Astrocyte (in vitro differentiated cells and primary cell): ENCODE measurements at regions not wholly inside any gene's neighbourhood (a gene's known extent, or its start where the extent isn't known, plus 50 kb on each side); places are given as distances from the start of the nearest gene placed in this dataset.

Experiments used
- DNase-seq: peaks from one replicate; pipeline ENCODE4 v3.0.0-alpha.2; 2010; ENCODE audit warnings: low read depth
- FAIRE-seq: peaks from 2 replicates; lab custom pipeline; 2011; peaks lifted over from hg19 to GRCh38; lab: Jason Lieb, UNC
- H2AFZ ChIP-seq: 2 replicates; pipeline ENCODE4 v1.6.0; 2012; ENCODE audit warnings: low read depth, low read length, inconsistent platforms
- H3K27ac ChIP-seq: 2 replicates; pipeline ENCODE4 v1.5.1; 2011; ENCODE audit warnings: low read depth, low read length, inconsistent platforms
- H3K27me3 ChIP-seq: 2 replicates; pipeline ENCODE4 v1.6.0; 2011; ENCODE audit warnings: low read length, inconsistent platforms; ENCODE audit not compliant: insufficient read depth
- H3K36me3 ChIP-seq: 2 replicates; pipeline ENCODE4 v1.5.1; 2011; ENCODE audit warnings: low read length, inconsistent platforms; ENCODE audit not compliant: insufficient read depth
- H3K4me1 ChIP-seq: 2 replicates; pipeline ENCODE4 v1.5.1; 2011; ENCODE audit warnings: low read length, inconsistent platforms; ENCODE audit not compliant: insufficient read depth
- H3K4me2 ChIP-seq: 2 replicates; pipeline ENCODE4 v1.6.0; 2012; ENCODE audit warnings: low read length, inconsistent platforms
- H3K4me3 ChIP-seq: 2 replicates; pipeline ENCODE4 v1.5.1; 2011; ENCODE audit warnings: low read depth, mild to moderate bottlenecking, low read length, inconsistent platforms; ENCODE audit not compliant: insufficient read depth
- H3K79me2 ChIP-seq: 2 replicates; pipeline ENCODE4 v1.6.0; 2012; ENCODE audit warnings: mild to moderate bottlenecking, low read length, inconsistent platforms; ENCODE audit not compliant: insufficient read depth
- H3K9ac ChIP-seq: 2 replicates; pipeline ENCODE4 v1.6.0; 2012; ENCODE audit warnings: mild to moderate bottlenecking, low read length, inconsistent platforms
- H3K9me3 ChIP-seq: 2 replicates; pipeline ENCODE4 v1.5.1; 2012; ENCODE audit warnings: low read depth, mild to moderate bottlenecking, low read length, inconsistent platforms; ENCODE audit not compliant: insufficient read depth
- H4K20me1 ChIP-seq: 2 replicates; pipeline ENCODE4 v1.6.0; 2012; ENCODE audit warnings: low read length, inconsistent platforms; ENCODE audit not compliant: insufficient read depth
- H3K27ac Mint-ChIP-seq: one replicate; pipeline ENCODE4 v1.8.0; 2021; ENCODE audit warnings: mild to moderate bottlenecking, mixed read lengths; ENCODE audit not compliant: unreplicated experiment
- H3K27me3 Mint-ChIP-seq: one replicate; pipeline ENCODE4 v1.8.0; 2021; ENCODE audit warnings: low read depth, mixed read lengths; ENCODE audit not compliant: unreplicated experiment
- H3K36me3 Mint-ChIP-seq: one replicate; pipeline ENCODE4 v1.8.0; 2021; ENCODE audit warnings: low read depth, mixed read lengths; ENCODE audit not compliant: unreplicated experiment
- H3K4me1 Mint-ChIP-seq: one replicate; pipeline ENCODE4 v1.8.0; 2021; ENCODE audit warnings: low read depth, mixed read lengths; ENCODE audit not compliant: unreplicated experiment
- H3K4me3 Mint-ChIP-seq: one replicate; pipeline ENCODE4 v1.8.0; 2021; ENCODE audit warnings: mild to moderate bottlenecking, moderate library complexity, mixed read lengths; ENCODE audit not compliant: unreplicated experiment
- H3K9me3 Mint-ChIP-seq: one replicate; pipeline ENCODE4 v1.8.0; 2021; ENCODE audit warnings: mild to moderate bottlenecking, mixed read lengths; ENCODE audit not compliant: unreplicated experiment
- EZH2 ChIP-seq: IDR thresholded peaks from 2 replicates; pipeline ENCODE4 v1.6.1; 2012; ENCODE audit warnings: mild to moderate bottlenecking, low read length, inconsistent platforms; ENCODE audit not compliant: insufficient read depth
- TF ChIP-seq, protein P1 (sequence below): IDR thresholded peaks from 2 replicates; pipeline ENCODE4 v1.5.1; 2011; ENCODE audit warnings: low read depth, mild to moderate bottlenecking, inconsistent platforms, low read length, moderate library complexity; ENCODE audit not compliant: insufficient read depth

DNA sequence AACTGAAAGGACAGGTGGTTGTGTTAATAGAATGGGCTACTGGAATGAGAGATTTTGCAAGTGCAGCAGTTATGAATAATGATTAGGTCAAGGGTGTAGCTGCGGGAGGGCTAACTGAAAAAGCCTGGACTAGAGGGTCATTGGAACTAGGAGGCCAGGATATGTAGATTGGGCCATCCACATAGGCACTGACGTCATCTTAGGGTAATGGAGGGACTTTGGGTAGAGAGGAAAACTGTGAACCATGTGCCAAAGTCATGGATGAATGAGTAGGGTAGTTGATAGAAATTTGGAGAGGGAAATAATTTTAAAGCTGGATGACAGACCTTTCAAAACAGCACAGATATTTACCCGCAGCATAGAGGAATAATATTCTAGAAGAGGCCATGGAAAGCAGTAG is 123.6 kb upstream of the SLITRK2 start:
- no peak overlapping the region for H2AFZ ChIP-seq
- Mint-ChIP-seq H3K4me3 (no peak overlapping the region), H3K27me3 (no peaks in the 10 kb centered on the region), H3K36me3 (no peaks in the 10 kb centered on the region), H3K9me3 (peaks cover 2% of the 10 kb centered on the region), H3K4me1 (no peaks in the 10 kb centered on the region), H3K27ac (no peak overlapping the region)
- H3K27me3 ChIP-seq: no peaks in the 10 kb centered on the region
- no peak overlapping the region for H3K4me3 ChIP-seq
- no peaks in the 10 kb centered on the region for H3K36me3 ChIP-seq
- no peak for TF ChIP-seq EZH2
- TF ChIP-seq, protein P1, sequence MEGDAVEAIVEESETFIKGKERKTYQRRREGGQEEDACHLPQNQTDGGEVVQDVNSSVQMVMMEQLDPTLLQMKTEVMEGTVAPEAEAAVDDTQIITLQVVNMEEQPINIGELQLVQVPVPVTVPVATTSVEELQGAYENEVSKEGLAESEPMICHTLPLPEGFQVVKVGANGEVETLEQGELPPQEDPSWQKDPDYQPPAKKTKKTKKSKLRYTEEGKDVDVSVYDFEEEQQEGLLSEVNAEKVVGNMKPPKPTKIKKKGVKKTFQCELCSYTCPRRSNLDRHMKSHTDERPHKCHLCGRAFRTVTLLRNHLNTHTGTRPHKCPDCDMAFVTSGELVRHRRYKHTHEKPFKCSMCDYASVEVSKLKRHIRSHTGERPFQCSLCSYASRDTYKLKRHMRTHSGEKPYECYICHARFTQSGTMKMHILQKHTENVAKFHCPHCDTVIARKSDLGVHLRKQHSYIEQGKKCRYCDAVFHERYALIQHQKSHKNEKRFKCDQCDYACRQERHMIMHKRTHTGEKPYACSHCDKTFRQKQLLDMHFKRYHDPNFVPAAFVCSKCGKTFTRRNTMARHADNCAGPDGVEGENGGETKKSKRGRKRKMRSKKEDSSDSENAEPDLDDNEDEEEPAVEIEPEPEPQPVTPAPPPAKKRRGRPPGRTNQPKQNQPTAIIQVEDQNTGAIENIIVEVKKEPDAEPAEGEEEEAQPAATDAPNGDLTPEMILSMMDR: no peak
- DNase-seq (no peak), FAIRE-seq (no peak)
- H3K4me2 ChIP-seq: no peak overlapping the region
- no peaks in the 10 kb centered on the region for H3K9me3 ChIP-seq
- H4K20me1 ChIP-seq: no peaks in the 10 kb centered on the region
- H3K79me2 ChIP-seq: no peaks in the 10 kb centered on the region
- H3K4me1 ChIP-seq: no peaks in the 10 kb centered on the region
- H3K27ac ChIP-seq: no peak overlapping the region
- H3K9ac ChIP-seq: no peak overlapping the region

DNA sequence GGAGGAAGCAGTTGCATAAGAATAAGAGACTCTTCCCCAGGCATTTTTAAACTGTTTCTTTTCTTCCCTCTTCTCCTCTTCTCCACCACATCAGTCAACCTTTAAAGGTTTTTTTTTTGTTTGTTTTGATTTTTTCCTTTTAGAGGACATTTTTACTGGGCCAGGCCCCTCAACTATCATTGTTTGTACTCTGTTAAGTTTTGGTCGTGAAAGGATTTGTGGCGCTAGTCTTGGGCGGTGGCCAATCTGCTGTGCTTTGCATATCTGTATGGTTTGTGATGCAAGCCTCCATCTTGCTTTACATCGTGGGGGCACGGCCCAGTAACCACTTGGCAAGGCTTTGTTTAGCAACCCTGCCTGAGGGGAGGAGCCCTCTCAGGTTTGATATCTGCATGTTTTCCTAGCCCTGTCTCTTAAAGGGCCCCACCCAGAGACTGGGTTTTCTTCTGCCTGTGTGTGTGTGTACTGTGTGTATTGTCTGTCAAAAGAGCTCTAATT is 101.9 kb upstream of the SLITRK2 start:
- no peaks in the 10 kb centered on the region for H3K4me1 Mint-ChIP-seq
- no peak overlapping the region for H3K4me3 Mint-ChIP-seq
- DNase-seq: no peak
- H4K20me1 ChIP-seq: no peaks in the 10 kb centered on the region
- H3K9ac ChIP-seq: no peak overlapping the region
- peaks cover 3% of the 10 kb centered on the region for H3K9me3 Mint-ChIP-seq
- H3K4me2 ChIP-seq: no peak overlapping the region
- H3K27ac ChIP-seq: no peak overlapping the region
- H3K79me2 ChIP-seq: no peaks in the 10 kb centered on the region
- H3K4me3 ChIP-seq: no peak overlapping the region
- TF ChIP-seq EZH2: no peak
- TF ChIP-seq, protein P1: no peak
- H3K4me1 ChIP-seq: no peaks in the 10 kb centered on the region
- H3K27me3 Mint-ChIP-seq: no peaks in the 10 kb centered on the region
- no peaks in the 10 kb centered on the region for H3K36me3 ChIP-seq
- H2AFZ ChIP-seq: no peak overlapping the region
- H3K9me3 ChIP-seq: no peaks in the 10 kb centered on the region
- no peak for FAIRE-seq
- H3K27me3 ChIP-seq: no peaks in the 10 kb centered on the region
- H3K36me3 Mint-ChIP-seq: no peaks in the 10 kb centered on the region
- no peak overlapping the region for H3K27ac Mint-ChIP-seq

DNA sequence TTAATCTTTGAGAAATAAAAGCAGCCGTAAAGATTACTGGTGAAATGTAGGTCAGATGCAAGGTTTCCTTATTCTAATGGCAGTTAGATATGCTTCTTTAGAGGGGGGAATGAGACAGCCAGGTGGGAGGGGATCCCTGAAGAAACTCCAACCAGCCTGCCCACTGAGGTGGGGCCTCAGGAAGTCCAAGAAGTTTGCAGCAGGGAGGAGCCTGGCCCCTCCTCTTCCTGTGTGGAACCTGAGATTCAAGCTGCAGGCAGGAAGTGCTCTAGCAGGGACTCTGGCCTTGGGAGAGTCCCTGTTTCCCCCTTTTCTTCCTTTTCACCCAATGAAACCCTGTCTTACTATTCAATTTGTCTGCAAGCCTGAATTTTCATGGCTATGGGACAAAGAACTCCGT is 101.4 kb upstream of the SLITRK2 start:
- Histone ChIP-seq H3K27me3 (no peaks in the 10 kb centered on the region), H3K36me3 (no peaks in the 10 kb centered on the region), H2AFZ (no peak overlapping the region), H3K9ac (no peak overlapping the region), H4K20me1 (no peaks in the 10 kb centered on the region), H3K9me3 (no peaks in the 10 kb centered on the region), H3K79me2 (no peaks in the 10 kb centered on the region), H3K4me1 (no peaks in the 10 kb centered on the region), H3K27ac (no peak overlapping the region), H3K4me2 (no peak overlapping the region), H3K4me3 (no peak overlapping the region)
- Mint-ChIP-seq H3K4me1 (no peaks in the 10 kb centered on the region), H3K36me3 (no peaks in the 10 kb centered on the region), H3K27ac (no peak overlapping the region), H3K27me3 (no peaks in the 10 kb centered on the region), H3K9me3 (peaks cover 3% of the 10 kb centered on the region), H3K4me3 (no peak overlapping the region)
- TF ChIP-seq, protein P1: no peak
- TF ChIP-seq EZH2: no peak
- DNase-seq (no peak), FAIRE-seq (no peak)
